Fibroblast of villous mesenchyme (primary cell): ENCODE measurements at regions not wholly inside any gene's neighbourhood (a gene's known extent, or its start where the extent isn't known, plus 50 kb on each side); places are given as distances from the start of the nearest gene placed in this dataset.

ENCODE experiments used
- DNase-seq: peaks from one replicate; pipeline ENCODE4 v3.0.0-alpha.2; 2010; ENCODE audit warnings: low read depth
- H3K4me3 ChIP-seq: 2 replicates; pipeline ENCODE4 v1.5.1; 2011; ENCODE audit warnings: low read depth, mild to moderate bottlenecking, low read length
- CTCF ChIP-seq: IDR thresholded peaks from 2 replicates; pipeline ENCODE4 v1.5.1; 2012; ENCODE audit warnings: low read depth, mild to moderate bottlenecking, low read length; ENCODE audit not compliant: insufficient read depth

- TF ChIP-seq CTCF: no peak
- DNase-seq: peak; percentile 3
- H3K4me3 ChIP-seq: no peak overlapping the region
Observed at GRCh38 chr21:15164678-15165303, 100.0 kb upstream of the NRIP1 start.

GRCh38 chr21:15170614-15171013 lies 105.8 kb upstream of the NRIP1 start:
- DNase-seq: no peak
- H3K4me3 ChIP-seq: no peak overlapping the region
- TF ChIP-seq CTCF: no peak

GRCh38 chr21:15171546-15171945 lies 106.7 kb upstream of the NRIP1 start:
- no peak for DNase-seq
- H3K4me3 ChIP-seq: no peak overlapping the region
- no peak for TF ChIP-seq CTCF

GRCh38 chr21:15172963-15173362 lies 108.2 kb upstream of the NRIP1 start:
- no peak for TF ChIP-seq CTCF
- H3K4me3 ChIP-seq: no peak overlapping the region
- DNase-seq: no peak

- no peak for TF ChIP-seq CTCF
- no peak for DNase-seq
- no peak overlapping the region for H3K4me3 ChIP-seq
Observed at GRCh38 chr21:15174923-15175322, 110.1 kb upstream of the NRIP1 start.

- no peak for TF ChIP-seq CTCF
- no peak overlapping the region for H3K4me3 ChIP-seq
- DNase-seq: no peak
Observed at GRCh38 chr21:15182731-15183130, 117.9 kb upstream of the NRIP1 start.

- H3K4me3 ChIP-seq: no peak overlapping the region
- TF ChIP-seq CTCF: no peak
- DNase-seq: no peak
Observed at GRCh38 chr21:15183813-15184257, 119.0 kb upstream of the NRIP1 start.
